WTC11 (cell line): ENCODE measurements at regions not wholly inside any gene's neighbourhood (a gene's known extent, or its start where the extent isn't known, plus 50 kb on each side); places are given as distances from the start of the nearest gene placed in this dataset.

Experiments
- ATAC-seq: fragments of 200-7000 bp; cut with Tn5 transposase; 2 replicates; pipeline ENCODE4 v1.10.0; 2021; ENCODE audit warnings: mild to moderate bottlenecking, moderate library complexity
- CTCF ChIA-PET: fragments of 300-600 bp; sonication (Branson Sonifier 250); formaldehyde crosslinking; loops from one replicate; lab custom pipeline; 2021; ENCODE audit warnings: antibody characterized with exemption; lab: Charles Lee
- POLR2A ChIA-PET: fragments of 350-600 bp; sonication (Branson Sonifier 250); formaldehyde crosslinking; loops from one replicate; lab custom pipeline; 2021; ENCODE audit warnings: antibody characterized with exemption; lab: Charles Lee
- DNase-seq: peaks from one replicate; pipeline ENCODE4 v3.0.0; 2021; ENCODE audit warnings: low spot score
- H3K27ac Mint-ChIP-seq: 2 replicates; pipeline ENCODE4 v1.8.0; 2021; ENCODE audit warnings: mixed read lengths
- H3K27me3 Mint-ChIP-seq: 2 replicates; pipeline ENCODE4 v1.8.0; 2021; ENCODE audit warnings: low read depth, mild to moderate bottlenecking, moderate library complexity, mixed read lengths
- H3K36me3 Mint-ChIP-seq: 2 replicates; pipeline ENCODE4 v1.8.0; 2021; ENCODE audit warnings: mixed read lengths
- H3K4me1 Mint-ChIP-seq: 2 replicates; pipeline ENCODE4 v1.8.0; 2022; ENCODE audit warnings: mixed read lengths
- H3K4me3 Mint-ChIP-seq: 2 replicates; pipeline ENCODE4 v1.8.0; 2021; ENCODE audit warnings: mild to moderate bottlenecking, moderate library complexity, mixed read lengths
- H3K9me3 Mint-ChIP-seq: 2 replicates; pipeline ENCODE4 v1.8.0; 2021; ENCODE audit warnings: mixed read lengths
- AR ChIP-seq: fragments of 250-450 bp; sonication (Bioruptor Pico); IDR thresholded peaks from 2 replicates; pipeline ENCODE4 v1.9.0; 2021; ENCODE audit warnings: mild to moderate bottlenecking
- ATF2 ChIP-seq: sonication (generic); formaldehyde crosslinking; IDR thresholded peaks from 2 replicates; pipeline ENCODE4 v1.8.1; 2022; ENCODE audit warnings: low read depth, missing genetic modification reagents, borderline replicate concordance
- CDX4 ChIP-seq: fragments of 250-450 bp; sonication (Bioruptor Pico); IDR thresholded peaks from 2 replicates; pipeline ENCODE4 v1.9.0; 2021; ENCODE audit warnings: moderate library complexity, mild to moderate bottlenecking, inconsistent platforms, borderline replicate concordance
- CREM ChIP-seq: sonication (generic); formaldehyde crosslinking; IDR thresholded peaks from 2 replicates; pipeline ENCODE4 v1.8.1; 2022; ENCODE audit warnings: mild to moderate bottlenecking, missing genetic modification reagents, moderate library complexity
- EMX1 ChIP-seq: fragments of 250-450 bp; sonication (Bioruptor Pico); IDR thresholded peaks from 2 replicates; pipeline ENCODE4 v1.8.0; 2021; ENCODE audit warnings: mild to moderate bottlenecking
- ESRRA ChIP-seq: sonication (generic); formaldehyde crosslinking; IDR thresholded peaks from 2 replicates; pipeline ENCODE4 v1.8.1; 2022; ENCODE audit warnings: mild to moderate bottlenecking, missing genetic modification reagents, borderline replicate concordance
- KAT7 ChIP-seq: sonication (generic); formaldehyde crosslinking; IDR thresholded peaks from 2 replicates; pipeline ENCODE4 v1.8.1; 2023; ENCODE audit warnings: missing genetic modification reagents, mild to moderate bottlenecking, borderline replicate concordance
- MLX ChIP-seq: sonication (generic); formaldehyde crosslinking; IDR thresholded peaks from 2 replicates; pipeline ENCODE4 v1.8.1; 2023; ENCODE audit warnings: mild to moderate bottlenecking, missing genetic modification reagents, moderate library complexity
- NR1H2 ChIP-seq: sonication (generic); formaldehyde crosslinking; IDR thresholded peaks from 2 replicates; pipeline ENCODE4 v1.9.0; 2021; ENCODE audit warnings: mild to moderate bottlenecking, moderate library complexity, missing genetic modification reagents
- NR2C2 ChIP-seq: sonication (generic); formaldehyde crosslinking; IDR thresholded peaks from 2 replicates; pipeline ENCODE4 v1.8.0; 2022; ENCODE audit warnings: mild to moderate bottlenecking, missing genetic modification reagents
- RELA ChIP-seq: sonication (generic); formaldehyde crosslinking; IDR thresholded peaks from 2 replicates; pipeline ENCODE4 v1.8.1; 2022; ENCODE audit warnings: missing genetic modification reagents, mild to moderate bottlenecking, borderline replicate concordance
- STAT6 ChIP-seq: sonication (generic); formaldehyde crosslinking; conservative IDR thresholded peaks from 2 replicates; pipeline ENCODE4 v1.8.1; 2023; ENCODE audit warnings: mild to moderate bottlenecking, low read depth, missing genetic modification reagents, moderate library complexity
- ZBTB21 ChIP-seq: sonication (generic); formaldehyde crosslinking; IDR thresholded peaks from 2 replicates; pipeline ENCODE4 v1.8.1; 2023; ENCODE audit warnings: mild to moderate bottlenecking, missing genetic modification reagents, borderline replicate concordance
- ZNF138 ChIP-seq: sonication (generic); formaldehyde crosslinking; conservative IDR thresholded peaks from 2 replicates; pipeline ENCODE4 v1.8.1; 2022; ENCODE audit warnings: mild to moderate bottlenecking, moderate library complexity, missing genetic modification reagents
- TF ChIP-seq, protein P1 (sequence below): sonication (generic); formaldehyde crosslinking; IDR thresholded peaks from 2 replicates; pipeline ENCODE4 v1.8.1; 2023; ENCODE audit warnings: mild to moderate bottlenecking, moderate library complexity, missing genetic modification reagents

- TF ChIP-seq STAT6 (CRISPR knock-in tag) (no peak), AR (no peak)
- TF ChIP-seq, all 79 proteins: peak for 0
Observed at GRCh38 chr5:159645179-159645846, 271.0 kb upstream of the ADRA1B start (continued).

GRCh38 chr5:159650803-159651202, 265.5 kb upstream of the ADRA1B start:
- no peaks in the 10 kb centered on the region for H3K9me3 Mint-ChIP-seq
- H3K27ac Mint-ChIP-seq, result no peak overlapping the region
- ChIA-PET CTCF (no interaction called here), POLR2A (no interaction called here)
- TF ChIP-seq KAT7 (CRISPR knock-in tag), result no peak
- no peak for TF ChIP-seq RELA
- TF ChIP-seq CDX4 (CRISPR knock-in tag), result no peak
- TF ChIP-seq NR1H2, result no peak
- TF ChIP-seq EMX1 (CRISPR knock-in tag), result no peak
- TF ChIP-seq CREM (CRISPR knock-in tag), result no peak
- no peak for TF ChIP-seq ZBTB21 (CRISPR knock-in tag)
- no peak for TF ChIP-seq ZNF138 (CRISPR knock-in tag)
- no peak for TF ChIP-seq NR2C2 (CRISPR knock-in tag)
- TF ChIP-seq ATF2, result no peak
- TF ChIP-seq ESRRA (CRISPR knock-in tag), result no peak
- TF ChIP-seq, protein P1, sequence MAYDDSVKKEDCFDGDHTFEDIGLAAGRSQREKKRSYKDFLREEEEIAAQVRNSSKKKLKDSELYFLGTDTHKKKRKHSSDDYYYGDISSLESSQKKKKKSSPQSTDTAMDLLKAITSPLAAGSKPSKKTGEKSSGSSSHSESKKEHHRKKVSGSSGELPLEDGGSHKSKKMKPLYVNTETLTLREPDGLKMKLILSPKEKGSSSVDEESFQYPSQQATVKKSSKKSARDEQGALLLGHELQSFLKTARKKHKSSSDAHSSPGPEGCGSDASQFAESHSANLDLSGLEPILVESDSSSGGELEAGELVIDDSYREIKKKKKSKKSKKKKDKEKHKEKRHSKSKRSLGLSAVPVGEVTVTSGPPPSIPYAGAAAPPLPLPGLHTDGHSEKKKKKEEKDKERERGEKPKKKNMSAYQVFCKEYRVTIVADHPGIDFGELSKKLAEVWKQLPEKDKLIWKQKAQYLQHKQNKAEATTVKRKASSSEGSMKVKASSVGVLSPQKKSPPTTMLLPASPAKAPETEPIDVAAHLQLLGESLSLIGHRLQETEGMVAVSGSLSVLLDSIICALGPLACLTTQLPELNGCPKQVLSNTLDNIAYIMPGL (CRISPR knock-in tag), result no peak
- no peak for TF ChIP-seq MLX
- no peaks in the 10 kb centered on the region for H3K27me3 Mint-ChIP-seq
- DNase-seq (no peak), ATAC-seq (no peak)
- H3K4me3 Mint-ChIP-seq, result no peak overlapping the region
- no peaks in the 10 kb centered on the region for H3K36me3 Mint-ChIP-seq
- peaks cover 18% of the 10 kb centered on the region for H3K4me1 Mint-ChIP-seq
